NCI-H526 treated with DMSO at 0.1 percent for 48 hours (cell line): ENCODE measurements at regions not wholly inside any gene's neighbourhood (a gene's known extent, or its start where the extent isn't known, plus 50 kb on each side); places are given as distances from the start of the nearest gene placed in this dataset.
"Not testable (repeated sequence)": the region's sequence is repeated elsewhere in the genome, so short reads cannot be mapped to it uniquely, and the experiment has no call there.

ENCODE experiments used
- DNase-seq: peaks from one replicate; lab custom pipeline; 2025; lab: John Stamatoyannopoulos, UW

DNA sequence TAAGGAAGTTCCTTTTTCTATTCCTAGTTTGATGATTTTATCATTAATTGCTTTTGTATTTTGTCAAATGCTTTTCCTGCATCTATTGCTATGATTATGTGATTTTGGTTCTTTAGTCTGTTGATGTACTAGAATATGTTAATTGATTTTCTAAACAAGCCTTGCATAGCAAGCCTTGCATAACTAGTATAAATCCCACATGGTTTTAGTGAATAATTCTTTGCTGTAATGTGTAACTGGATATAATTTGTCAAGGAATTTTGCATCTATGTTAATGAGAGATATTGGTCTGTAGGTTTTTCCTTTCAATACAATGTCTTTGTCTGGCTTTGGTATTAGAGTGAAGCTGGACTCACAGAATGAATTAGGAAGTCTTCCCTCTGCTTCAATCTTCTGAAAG, 460.2 kb downstream of the LTN1 start:
- DNase-seq, result no peak

DNA sequence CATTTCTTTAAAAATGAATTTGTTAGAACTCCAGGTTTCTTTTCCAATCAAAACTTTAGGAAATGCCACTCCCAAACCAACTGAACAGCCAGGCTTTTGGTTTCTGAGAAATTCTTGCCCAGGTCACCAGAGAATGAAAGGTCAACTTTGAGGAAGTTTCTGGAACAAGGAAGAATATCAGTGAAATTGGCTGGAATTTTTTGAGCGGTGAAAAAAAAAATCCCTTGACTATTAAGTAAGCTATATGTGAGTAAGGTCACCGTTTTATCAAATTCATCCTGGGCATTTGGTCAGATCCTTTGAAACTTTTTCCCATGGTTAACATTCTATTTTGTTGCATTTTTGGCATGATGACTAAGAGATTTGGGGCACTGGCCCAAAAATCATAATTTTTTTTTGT, 469.3 kb downstream of the LTN1 start:
- DNase-seq, result no peak

DNA sequence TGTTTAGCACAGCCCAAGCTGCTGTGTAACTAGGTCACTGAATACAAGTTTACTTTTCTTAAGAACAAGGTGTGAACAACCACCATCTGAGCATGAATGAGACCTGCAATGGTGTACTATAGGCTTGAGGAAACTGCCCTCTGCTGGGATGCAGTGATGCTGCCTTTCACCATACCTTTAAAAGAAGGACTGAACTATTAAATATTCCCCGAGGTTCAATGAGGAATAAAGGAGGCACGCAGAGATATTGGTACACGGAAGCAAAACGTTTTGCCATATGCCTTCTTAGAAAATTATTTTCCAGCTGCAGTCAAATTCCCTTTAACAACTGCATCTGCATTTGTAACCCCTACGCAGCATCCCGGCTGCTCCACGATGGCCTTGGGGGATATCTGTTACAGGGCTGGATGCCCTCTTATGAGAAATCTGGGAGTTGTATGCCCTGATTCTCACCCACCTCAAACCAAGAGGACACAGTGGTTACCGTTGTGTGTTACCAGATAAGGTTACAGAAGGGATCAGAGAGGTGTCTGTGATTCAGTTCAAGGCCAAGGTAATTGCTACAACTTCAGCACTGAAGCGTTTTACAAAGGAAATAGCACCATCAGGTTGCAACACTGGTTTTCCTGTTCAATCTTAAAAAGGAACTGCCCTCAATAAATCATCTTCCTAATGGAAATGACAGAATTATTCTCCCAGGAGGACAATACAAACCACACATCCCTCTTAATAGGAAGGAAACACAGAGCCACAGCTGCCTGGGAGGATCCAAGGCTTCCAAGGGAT, 470.5 kb downstream of the LTN1 start:
- DNase-seq, result no peak

DNA sequence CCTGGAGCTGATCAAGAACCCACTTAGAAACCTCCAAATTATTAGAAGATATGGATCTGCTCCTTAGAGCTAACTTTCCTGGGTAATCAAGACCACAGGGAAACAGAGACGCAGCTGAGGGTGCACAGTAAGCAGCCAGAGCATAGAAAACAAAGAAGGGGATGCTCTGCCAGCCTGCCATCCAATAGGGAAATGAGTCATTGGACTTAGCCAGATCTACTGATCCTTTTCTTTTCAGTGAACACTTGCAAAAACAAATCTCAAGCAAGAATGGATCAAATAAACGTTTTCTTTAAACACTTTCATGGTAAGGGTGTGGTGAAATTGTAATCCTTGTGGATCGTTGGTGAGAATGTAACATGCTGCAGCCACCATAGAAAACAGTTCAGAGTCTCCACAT, 474.0 kb downstream of the LTN1 start:
- DNase-seq, result no peak

DNA sequence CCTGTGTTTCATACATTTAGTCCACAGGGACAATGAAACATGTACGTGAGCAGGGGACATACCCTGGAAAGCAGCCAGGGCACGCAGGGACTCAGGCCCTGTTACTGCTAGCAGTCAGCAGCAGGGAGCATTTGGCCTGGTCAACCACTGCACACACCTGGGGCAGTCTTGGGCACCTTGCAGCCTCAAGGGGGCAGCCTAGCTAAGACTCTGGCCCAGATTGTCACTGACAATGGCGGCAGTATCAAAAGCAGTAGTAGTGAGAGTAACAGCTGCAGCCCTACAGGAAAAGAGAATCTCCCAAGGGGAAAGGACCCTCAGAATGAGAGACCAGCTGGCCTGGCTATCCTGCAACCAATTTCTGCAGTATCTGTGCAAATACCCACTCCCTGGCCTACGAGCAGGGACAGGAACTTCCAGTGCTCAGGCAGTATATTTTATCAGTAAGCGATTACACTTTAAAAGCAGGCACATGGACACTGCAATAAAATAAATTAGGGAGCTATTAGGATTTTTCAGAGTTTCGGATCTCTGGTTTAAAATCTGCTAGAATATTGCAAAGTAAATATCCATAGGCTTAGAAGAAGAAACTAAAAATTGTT, 475.6 kb downstream of the LTN1 start:
- peak; percentile 17 for DNase-seq

DNA sequence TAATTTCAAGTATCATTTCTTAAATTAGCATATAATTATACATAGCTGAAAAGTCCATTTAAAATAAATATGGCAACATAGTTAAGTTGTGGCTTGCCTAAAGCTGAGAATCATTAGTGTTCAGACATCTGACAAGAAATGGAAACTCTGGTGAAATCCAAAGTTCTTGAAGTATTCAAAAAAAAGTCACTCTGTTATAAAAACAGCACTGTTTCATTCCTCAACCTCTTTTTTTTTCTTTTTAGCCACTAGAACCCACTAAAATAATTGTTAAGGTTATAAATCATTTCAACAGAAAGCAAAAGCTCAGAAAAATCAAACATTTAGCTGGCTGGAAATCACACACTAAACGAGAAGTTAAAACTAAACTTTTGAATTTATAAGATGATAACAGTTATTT, 476.7 kb downstream of the LTN1 start:
- DNase-seq, result no peak

DNA sequence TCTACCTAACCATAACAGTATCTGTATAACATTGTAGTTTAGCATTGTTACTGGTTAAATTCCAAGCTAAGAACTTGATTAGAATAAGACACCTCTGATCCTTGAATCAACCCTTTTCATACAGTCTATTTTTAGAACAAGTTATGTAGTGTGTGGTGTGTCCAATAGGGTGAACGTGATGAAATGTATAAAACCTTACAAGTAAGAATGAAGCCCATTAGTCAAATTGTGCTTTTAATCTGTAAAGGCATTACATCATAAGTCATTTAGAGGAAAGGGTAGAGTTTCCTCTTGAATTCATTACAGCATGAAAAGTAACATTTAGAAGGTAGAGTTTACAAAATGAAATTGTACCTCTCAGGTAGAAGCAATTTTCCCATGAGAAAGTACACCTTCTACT, 479.2 kb downstream of the LTN1 start:
- DNase-seq, result no peak

DNA sequence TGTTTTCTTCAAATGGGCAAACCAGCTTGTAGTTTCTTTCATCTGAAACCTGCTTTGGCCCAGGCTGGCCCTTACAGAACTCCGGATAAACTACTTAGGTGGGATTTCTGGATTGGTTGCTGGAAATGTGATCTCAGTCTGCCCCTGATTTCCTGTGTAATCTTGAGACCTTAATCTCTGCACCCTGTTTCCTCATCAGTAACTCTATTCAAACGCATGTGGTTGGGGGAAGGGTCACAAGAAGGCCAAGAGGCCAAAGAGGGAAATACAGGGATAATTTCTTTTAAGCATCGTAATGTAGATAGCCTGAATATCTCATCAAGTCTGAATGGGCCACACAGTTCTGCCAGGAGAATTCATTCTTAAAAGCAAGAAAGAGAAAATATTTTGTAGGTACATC, 483.6 kb downstream of the LTN1 start:
- DNase-seq, result no peak

DNA sequence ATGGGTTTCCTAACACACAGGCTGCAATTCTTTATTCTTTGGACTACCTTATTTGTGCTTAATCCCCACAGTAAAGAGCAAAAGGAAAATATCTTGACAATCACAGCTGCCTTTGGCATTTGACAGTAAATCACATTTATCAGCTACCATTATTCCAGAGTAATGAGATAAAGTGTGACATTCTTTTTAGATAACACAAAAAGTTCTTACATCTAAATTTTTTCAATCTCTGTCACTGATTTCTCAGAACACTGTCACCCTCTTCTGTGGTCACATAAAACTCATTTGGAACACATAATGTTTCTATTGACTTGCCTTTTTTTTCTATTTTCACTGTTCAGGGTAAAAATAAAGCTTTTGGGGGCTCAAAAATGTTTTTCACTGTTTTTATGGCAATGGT, 484.6 kb downstream of the LTN1 start:
- DNase-seq, result no peak

DNA sequence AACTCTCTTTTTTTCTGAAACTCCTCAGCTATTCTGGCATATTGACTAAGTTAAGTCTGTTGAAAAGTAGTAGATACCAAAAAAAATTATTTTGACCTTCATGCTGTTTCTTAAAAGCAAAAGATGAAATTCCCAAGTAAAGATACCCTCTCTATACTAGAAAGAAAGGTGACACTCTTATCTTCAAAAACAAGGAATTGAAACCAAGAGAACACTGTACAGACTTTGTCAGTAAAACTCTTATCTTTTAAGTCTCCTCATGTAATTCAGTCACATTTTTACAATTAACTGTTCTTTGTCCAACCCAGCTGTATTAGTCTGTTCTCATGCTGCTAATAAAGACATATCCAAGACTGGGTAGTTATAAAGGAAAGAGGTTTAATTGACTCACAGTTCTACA, 496.2 kb downstream of the LTN1 start:
- no peak for DNase-seq

DNA sequence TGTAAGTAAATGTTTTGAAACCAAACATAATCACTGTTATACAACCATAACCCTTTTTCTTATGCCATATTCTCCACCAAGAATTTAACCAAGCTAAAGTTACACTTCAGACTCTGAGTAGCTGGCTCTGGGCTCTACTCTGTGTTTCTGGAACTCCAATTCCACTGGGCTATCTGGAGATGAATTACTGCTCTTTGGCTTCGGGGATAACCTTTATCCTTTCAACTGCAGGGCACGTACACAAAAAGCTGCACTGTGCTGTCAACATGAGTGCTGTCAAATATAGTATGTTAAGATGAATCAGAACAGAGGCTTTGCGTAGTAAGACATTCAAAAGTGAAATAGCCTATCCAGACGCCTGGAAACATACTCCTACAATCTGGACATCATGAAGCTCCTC, 500.6 kb downstream of the LTN1 start:
- no peak for DNase-seq

DNA sequence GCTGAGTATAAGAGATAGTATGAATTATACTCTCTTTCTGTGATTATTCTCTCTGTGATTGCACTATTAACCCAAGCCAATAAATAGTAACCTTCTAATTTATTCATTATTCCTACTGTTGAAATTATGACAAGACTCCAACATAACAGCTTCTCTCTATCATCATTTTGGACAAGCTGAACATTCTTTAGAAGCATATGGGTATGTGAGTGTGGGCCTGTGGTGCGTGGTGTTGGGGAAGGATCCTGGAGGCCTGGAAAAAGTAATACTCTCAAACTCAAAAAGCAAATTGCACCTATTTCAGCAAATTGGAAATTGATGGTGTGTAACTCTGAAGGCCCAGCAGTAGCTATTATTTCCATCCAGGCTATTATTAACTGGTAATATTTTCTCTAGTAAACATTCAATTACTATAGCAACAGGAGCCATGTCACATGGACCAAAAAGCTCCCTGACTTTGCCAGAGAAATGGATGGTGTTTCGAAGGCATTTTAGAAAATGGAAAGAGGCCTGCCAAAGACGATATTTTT, 502.8 kb downstream of the LTN1 start:
- DNase-seq, result no peak

DNA sequence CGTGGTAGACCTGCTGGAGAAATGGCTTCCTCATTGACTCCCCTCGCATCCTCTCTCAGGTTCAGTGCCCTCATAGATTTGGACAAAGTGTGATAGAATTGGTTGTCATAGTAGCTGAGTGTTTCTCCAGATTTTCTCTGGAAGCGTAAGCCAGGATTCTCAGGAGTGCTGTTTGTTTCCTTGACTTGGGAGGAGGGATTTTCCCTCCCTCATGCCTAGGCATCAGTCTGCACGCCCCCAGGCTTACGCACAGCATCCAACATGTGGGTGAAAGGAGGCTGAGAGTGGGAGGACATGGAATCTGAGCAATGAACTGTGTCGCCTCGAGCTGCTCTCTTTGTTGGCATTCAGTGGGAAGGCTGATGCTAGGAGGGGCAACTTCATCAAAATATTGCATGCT, 503.5 kb downstream of the LTN1 start:
- no peak for DNase-seq

DNA sequence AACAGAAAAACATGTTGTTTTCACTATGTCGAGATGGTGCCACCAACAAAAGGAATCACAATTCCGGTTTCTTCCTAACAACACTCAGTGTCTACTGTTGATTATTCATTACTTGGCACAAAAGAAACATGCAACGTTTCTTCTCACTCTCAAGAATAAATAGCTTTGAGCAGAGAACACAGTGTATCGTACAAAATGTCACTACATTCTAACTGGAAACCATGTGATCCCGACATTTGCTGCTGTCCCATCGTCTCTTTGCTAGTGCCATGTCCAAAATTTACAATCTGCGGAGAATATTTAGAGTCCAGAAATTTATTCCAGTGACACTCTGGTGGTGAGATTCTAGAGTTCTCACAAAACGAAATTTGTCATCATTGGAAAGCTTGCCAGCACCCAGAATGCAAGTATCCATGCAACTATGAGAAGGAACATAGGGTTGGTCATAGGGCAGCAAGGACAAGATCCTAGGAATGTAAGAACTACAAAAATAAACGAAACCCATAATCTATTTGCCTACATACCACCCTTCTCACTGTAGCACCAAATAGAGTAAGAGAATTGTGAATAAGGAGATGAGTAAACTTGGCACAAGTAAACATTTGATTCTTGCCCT, 505.1 kb downstream of the LTN1 start:
- no peak for DNase-seq

DNA sequence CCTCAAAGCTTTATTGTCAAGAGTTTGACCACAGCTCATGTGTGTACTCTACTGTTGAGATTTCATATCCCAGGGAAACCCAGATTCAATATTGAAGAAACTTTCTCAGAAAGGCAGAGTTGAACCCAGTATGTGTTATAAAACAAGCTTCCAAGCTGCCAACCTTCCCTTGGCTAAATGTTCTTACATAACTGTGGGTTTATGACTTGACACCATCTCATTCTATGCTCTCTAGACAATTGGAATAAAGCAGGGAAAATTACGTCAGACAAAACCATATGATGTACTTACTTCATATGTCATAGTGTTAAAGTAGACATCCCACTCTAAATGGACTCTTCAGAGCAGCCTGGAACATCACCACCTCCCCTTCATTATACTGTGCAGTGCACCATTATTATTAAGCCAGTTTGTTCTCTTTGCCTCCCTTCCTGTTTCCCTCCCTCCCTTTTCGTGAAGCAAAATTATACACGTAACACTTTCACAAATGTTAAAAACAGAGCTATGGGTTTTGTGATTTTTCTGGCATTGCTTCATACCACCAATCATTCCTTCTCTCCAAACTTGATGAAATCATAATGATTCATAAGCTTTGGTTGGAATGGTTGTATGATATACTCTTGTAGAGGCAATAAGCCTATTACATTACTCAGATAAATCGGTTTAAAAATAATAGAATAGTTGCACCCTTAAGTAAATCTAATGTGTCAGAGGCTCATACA, 507.2 kb downstream of the LTN1 start:
- DNase-seq, result no peak

DNA sequence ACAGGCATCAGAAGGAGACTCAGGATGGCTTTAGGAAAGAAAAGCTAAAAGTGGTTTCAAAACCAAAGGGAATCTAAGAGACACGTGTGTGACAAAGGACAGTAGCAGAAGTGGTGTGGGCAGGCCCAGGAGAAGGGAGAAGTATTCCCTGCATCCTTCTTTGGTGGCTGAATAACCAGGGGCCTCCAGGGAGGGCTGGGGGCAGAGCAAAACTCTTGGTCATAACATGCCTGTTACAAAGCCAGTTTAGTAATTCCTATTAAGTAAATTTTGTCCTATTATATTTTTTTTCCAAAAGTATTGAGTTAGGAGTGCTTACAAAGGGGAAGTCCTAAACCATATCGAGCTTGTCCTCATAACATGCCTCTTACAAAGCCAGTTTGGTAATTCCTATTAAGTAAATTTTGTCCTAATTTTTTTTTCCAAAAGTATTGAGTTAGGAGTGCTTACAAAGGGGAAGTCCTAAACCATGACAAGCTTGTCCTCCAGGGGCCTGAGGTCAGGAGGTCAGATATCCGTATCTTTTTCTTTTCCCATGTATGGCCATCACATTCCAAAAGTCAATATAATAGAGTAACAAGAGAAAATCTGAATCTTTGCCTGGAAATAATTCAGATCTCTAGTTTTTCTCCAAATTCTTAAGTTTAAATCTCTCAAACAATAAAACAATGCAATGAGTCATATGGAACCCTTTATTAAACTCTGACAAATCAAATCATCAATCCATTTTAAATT, 509.2 kb downstream of the LTN1 start:
- no peak for DNase-seq

DNA sequence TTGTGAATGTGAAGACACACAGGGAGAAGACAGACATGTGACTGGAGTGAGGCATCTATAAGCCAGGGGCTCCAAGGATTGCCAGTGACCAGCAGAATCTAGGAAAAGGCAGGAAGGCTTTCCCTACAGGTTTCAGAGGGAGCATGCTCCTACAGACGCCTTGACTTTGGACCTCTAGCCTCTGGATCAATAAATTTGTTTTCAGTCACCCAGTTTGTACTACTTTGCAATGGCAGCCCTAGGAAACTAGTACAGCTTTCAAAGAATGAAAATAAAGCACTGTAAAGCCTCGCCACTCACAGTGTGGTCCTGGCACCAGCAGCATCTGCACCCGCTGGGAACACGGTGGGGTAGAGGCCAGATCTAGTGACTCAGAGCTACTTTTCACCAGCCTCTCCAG, 510.0 kb downstream of the LTN1 start:
- no peak for DNase-seq

DNA sequence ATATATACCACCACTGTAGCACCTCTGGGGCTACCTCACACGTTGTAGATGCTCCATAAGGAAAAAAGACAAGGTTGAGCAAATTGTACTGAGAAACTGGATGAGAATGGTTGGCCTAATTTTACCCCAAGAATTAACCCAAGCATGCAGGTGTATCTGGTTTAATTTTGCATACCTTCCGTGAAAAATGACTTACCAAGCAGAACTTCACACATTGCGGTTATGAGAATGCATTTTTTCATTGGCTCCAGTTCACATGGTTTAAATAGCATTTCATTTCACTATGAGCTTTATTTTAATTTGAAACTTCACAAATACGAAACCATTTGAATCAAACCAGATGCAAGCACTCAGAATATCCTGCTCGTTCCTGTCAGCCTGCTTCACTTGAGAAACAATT, 512.2 kb downstream of the LTN1 start:
- no peak for DNase-seq

DNA sequence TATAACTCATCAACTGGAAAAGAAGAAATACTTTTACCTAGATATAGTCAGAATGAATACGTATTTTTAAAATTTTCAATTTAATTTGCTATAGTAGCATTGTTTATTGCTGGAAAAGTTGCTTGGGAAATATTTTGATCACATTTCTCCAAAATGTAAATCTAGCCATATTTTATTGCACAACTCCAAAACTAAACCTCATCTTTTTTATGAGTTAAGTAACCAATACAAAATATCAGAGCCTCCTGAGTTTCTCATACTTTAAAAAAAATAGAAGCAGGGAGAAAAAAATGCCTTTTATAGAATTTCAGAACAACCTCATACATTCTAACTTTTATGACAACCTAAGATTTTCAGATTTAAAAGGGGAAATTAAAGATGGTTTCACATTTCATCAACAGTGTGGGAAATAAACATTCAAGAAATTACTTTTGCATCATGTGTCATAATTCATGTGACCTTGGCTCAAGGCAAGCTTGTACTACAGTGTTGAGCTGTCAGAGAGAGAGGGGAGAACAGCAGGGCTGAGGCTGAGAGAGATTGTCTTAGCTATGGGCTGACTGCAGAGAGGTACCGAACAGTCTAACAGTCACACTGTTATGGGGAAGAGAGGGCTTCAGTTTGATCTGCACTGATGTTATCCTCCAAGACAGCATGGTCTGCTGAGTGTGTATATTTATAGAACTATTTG, 519.0 kb downstream of the LTN1 start:
- DNase-seq, result no peak

DNA sequence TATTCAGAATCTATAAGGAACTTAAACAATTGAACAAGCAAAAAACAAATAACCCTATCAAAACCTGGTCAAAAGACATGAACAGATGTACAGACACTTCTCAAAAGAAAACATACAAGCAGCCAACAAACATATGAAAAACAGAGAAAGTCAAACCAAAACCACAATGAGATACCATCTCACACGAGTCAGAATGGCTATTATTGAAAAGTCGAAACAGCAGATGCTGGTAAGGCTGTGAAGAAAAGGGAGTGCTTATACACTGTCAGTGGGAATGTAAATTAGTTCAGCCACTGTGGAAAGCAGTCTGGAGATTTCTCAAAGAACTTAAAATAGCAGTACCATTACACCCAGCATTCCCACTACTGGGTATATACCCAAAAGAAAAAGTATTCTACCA, 520.1 kb downstream of the LTN1 start:
- not testable (repeated sequence) for DNase-seq

DNA sequence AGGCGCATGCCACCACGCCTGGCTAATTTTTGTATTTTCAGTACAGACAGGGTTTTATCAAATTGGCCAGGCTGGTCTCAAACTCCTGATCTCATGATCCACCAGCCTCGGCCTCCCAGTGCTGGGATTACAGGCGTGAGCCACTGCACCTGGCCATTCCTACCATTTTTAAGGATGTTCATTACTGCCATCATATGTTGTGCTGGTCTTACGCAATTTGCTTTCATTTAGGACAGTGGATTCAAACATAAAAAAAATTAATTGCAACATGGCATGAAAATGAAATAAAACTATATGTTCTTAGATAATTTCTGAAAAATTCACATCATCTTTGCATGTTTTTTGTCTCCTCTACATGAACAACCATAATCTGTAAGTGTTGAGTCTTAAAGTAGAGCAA, 527.7 kb downstream of the LTN1 start:
- DNase-seq, result no peak
